Endodermal cell (in vitro differentiated cells): ENCODE measurements at regions not wholly inside any gene's neighbourhood (a gene's known extent, or its start where the extent isn't known, plus 50 kb on each side); places are given as distances from the start of the nearest gene placed in this dataset.
A peak's percentile ranks its signal among the peaks of the same experiment; 100 is the strongest.

Source experiments
- DNase-seq: peaks from one replicate; pipeline ENCODE4 v3.0.0-alpha.2; 2017
- H3K27ac ChIP-seq: 2 replicates; pipeline ENCODE4 v1.5.1; 2013; ENCODE audit warnings: mild to moderate bottlenecking, low read depth, low read length, moderate library complexity
- H3K27me3 ChIP-seq: 2 replicates; pipeline ENCODE4 v1.6.1; 2013; ENCODE audit warnings: mild to moderate bottlenecking, low read length, moderate library complexity; ENCODE audit not compliant: insufficient read depth, control insufficient read depth, poor library complexity, severe bottlenecking
- H3K36me3 ChIP-seq: 2 replicates; pipeline ENCODE4 v1.7.0; 2013; ENCODE audit warnings: mild to moderate bottlenecking, low read length, moderate library complexity; ENCODE audit not compliant: control insufficient read depth, insufficient read depth
- H3K4me1 ChIP-seq: one replicate; pipeline ENCODE4 v1.7.0; 2013; ENCODE audit warnings: low read length; ENCODE audit not compliant: control insufficient read depth, insufficient read depth
- H3K4me3 ChIP-seq: 2 replicates; pipeline ENCODE4 v1.5.1; 2013; ENCODE audit warnings: mild to moderate bottlenecking, low read length, moderate library complexity
- H3K9ac ChIP-seq: 2 replicates; pipeline ENCODE4 v1.6.1; 2013; ENCODE audit warnings: mild to moderate bottlenecking, low read length, moderate library complexity; ENCODE audit not compliant: poor library complexity, severe bottlenecking; ENCODE audit errors: extremely low read depth
- H3K9me3 ChIP-seq: 2 replicates; pipeline ENCODE4 v1.6.1; 2013; ENCODE audit warnings: mild to moderate bottlenecking, low read length, moderate library complexity; ENCODE audit not compliant: control insufficient read depth
- H3K27ac Mint-ChIP-seq: 2 replicates; pipeline ENCODE4 v1.8.0; 2020; ENCODE audit warnings: mixed read lengths
- H3K27me3 Mint-ChIP-seq: 2 replicates; pipeline ENCODE4 v1.8.0; 2021; ENCODE audit warnings: mild to moderate bottlenecking, mixed read lengths; ENCODE audit not compliant: insufficient read depth
- H3K36me3 Mint-ChIP-seq: 2 replicates; pipeline ENCODE4 v1.8.0; 2020; ENCODE audit warnings: low read depth, mixed read lengths
- H3K4me1 Mint-ChIP-seq: 2 replicates; pipeline ENCODE4 v1.8.0; 2020; ENCODE audit warnings: mixed read lengths
- H3K4me3 Mint-ChIP-seq: 2 replicates; pipeline ENCODE4 v1.8.0; 2020; ENCODE audit warnings: mild to moderate bottlenecking, moderate library complexity, mixed read lengths
- H3K9me3 Mint-ChIP-seq: 2 replicates; pipeline ENCODE4 v1.8.0; 2020; ENCODE audit warnings: mild to moderate bottlenecking, mixed read lengths
- WGBS, 2 experiments: methylation state at CpG; one replicate each; pipeline versions ENCODE4 v1.1.5 to v1.1.7; 2013; ENCODE audit warnings: missing lambda C conversion rate in 2 of 2, mixed read lengths in 1 of 2; ENCODE audit not compliant: insufficient coverage in 1 of 2, insufficient read length in 1 of 2; 5-methylcytosine and 5-hydroxymethylcytosine counted together
- TF ChIP-seq, protein P1 (sequence below): fragments of 200-600 bp; sonication (generic); conservative IDR thresholded peaks from 2 replicates; pipeline ENCODE4 v1.5.0; 2021; ENCODE audit warnings: antibody characterized with exemption, mild to moderate bottlenecking

GRCh38 chr10:83425306-83425705, 714.0 kb upstream of the GHITM start:
- Histone ChIP-seq H3K9ac (no peak overlapping the region), H3K36me3 (no peaks in the 10 kb centered on the region), H3K4me1 (no peaks in the 10 kb centered on the region), H3K27me3 (no peaks in the 10 kb centered on the region), H3K27ac (no peak overlapping the region), H3K9me3 (peaks cover 23% of the 10 kb centered on the region), H3K4me3 (no peak overlapping the region)
- H3K4me3 Mint-ChIP-seq, result no peak overlapping the region
- H3K9me3 Mint-ChIP-seq, result peaks cover 28% of the 10 kb centered on the region
- no peaks in the 10 kb centered on the region for H3K4me1 Mint-ChIP-seq
- TF ChIP-seq, protein P1, sequence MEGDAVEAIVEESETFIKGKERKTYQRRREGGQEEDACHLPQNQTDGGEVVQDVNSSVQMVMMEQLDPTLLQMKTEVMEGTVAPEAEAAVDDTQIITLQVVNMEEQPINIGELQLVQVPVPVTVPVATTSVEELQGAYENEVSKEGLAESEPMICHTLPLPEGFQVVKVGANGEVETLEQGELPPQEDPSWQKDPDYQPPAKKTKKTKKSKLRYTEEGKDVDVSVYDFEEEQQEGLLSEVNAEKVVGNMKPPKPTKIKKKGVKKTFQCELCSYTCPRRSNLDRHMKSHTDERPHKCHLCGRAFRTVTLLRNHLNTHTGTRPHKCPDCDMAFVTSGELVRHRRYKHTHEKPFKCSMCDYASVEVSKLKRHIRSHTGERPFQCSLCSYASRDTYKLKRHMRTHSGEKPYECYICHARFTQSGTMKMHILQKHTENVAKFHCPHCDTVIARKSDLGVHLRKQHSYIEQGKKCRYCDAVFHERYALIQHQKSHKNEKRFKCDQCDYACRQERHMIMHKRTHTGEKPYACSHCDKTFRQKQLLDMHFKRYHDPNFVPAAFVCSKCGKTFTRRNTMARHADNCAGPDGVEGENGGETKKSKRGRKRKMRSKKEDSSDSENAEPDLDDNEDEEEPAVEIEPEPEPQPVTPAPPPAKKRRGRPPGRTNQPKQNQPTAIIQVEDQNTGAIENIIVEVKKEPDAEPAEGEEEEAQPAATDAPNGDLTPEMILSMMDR, result peak; percentile 47
- no peak overlapping the region for H3K27ac Mint-ChIP-seq
- no peaks in the 10 kb centered on the region for H3K27me3 Mint-ChIP-seq
- peak; percentile 48 for DNase-seq
- H3K36me3 Mint-ChIP-seq, result peaks cover 10% of the 10 kb centered on the region
- 88 to 100% methylated on average over 2 of the region's 2 CpGs for WGBS, 2 experiments

DNA sequence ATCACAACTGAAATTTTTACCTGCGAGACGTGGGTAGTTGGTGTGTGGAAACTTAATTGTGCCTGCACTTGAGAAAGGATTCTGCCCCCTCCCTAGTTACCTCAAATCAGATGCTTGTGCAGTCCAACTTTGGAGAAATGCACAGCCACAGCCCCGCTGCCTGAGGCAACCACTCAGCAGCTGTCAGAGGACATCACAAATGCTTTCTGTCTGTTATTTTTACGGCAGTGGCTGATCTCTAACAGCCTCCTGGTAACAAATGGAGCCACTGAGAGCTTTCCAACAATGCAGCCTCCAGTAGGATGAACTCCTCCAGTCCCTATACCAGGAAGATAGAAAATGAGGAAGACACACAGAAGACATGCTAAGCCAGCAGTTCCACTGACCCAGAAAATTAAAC, 712.2 kb upstream of the GHITM start:
- Histone ChIP-seq H3K9ac (no peak overlapping the region), H3K36me3 (no peaks in the 10 kb centered on the region), H3K4me3 (no peak overlapping the region), H3K4me1 (no peaks in the 10 kb centered on the region), H3K27ac (no peak overlapping the region), H3K9me3 (peaks cover 29% of the 10 kb centered on the region), H3K27me3 (no peaks in the 10 kb centered on the region)
- no peaks in the 10 kb centered on the region for H3K27me3 Mint-ChIP-seq
- no peak overlapping the region for H3K4me3 Mint-ChIP-seq
- 69 to 94% methylated on average over 2 to 4 of the region's 4 CpGs for WGBS, 2 experiments
- peaks cover 3% of the 10 kb centered on the region for H3K4me1 Mint-ChIP-seq
- TF ChIP-seq, protein P1, result no peak
- no peak for DNase-seq
- no peak overlapping the region for H3K27ac Mint-ChIP-seq
- H3K9me3 Mint-ChIP-seq, result peaks cover 33% of the 10 kb centered on the region
- H3K36me3 Mint-ChIP-seq, result peaks cover 10% of the 10 kb centered on the region

DNA sequence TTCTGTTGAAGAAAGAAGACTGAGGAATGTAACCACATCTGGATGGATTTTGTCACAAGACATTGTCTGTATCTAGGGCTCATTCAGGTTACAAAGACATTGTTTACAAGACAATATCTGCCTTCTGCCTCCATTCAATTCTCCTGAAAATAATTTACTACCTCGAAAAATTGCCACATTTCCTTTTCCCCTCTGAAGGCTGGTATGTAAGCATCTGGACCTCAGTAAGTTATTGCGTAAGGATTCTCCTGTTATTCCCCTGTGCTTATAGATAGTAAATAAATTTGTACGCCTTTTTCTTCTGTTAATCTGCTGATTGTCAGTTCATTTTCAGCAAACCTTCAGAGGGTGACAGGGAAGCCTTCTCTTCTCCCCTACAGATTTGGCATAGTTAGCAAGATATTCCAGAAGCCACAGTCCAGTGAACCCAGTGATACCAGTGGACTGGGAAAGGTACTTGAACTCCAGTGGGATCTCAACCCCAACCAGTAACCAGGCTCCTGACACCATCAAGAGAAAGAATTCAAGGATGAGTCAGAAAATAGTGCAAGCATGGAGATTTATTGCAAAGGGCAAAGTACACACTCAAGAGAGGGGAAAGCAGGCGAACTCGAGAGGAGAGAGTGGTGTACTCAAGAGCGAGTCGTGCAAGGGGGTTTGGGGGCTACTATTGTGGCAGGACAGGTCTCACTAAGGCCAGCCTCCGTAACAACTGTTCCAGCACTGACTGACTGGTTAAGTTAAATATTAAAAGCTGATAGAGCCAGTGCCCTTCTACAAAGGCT, 706.9 kb upstream of the GHITM start:
- no peaks in the 10 kb centered on the region for H3K27me3 ChIP-seq
- peaks cover 58% of the 10 kb centered on the region for H3K9me3 ChIP-seq
- H3K4me3 ChIP-seq, result no peak overlapping the region
- H3K4me1 ChIP-seq, result peaks cover 13% of the 10 kb centered on the region
- Mint-ChIP-seq H3K27me3 (no peaks in the 10 kb centered on the region), H3K9me3 (peaks cover 38% of the 10 kb centered on the region), H3K27ac (peak overlapping the region; percentile 88), H3K4me3 (no peak overlapping the region), H3K4me1 (peaks cover 30% of the 10 kb centered on the region), H3K36me3 (peaks cover 11% of the 10 kb centered on the region)
- H3K27ac ChIP-seq, result no peak overlapping the region
- TF ChIP-seq, protein P1, result no peak
- H3K9ac ChIP-seq, result no peak overlapping the region
- DNase-seq, result no peak
- H3K36me3 ChIP-seq, result no peaks in the 10 kb centered on the region
- WGBS, 2 experiments, result 92 to 97% methylated on average over 6 to 8 of the region's 8 CpGs
